GM21390 (cell line): ENCODE measurements at regions not wholly inside any gene's neighbourhood (a gene's known extent, or its start where the extent isn't known, plus 50 kb on each side); places are given as distances from the start of the nearest gene placed in this dataset.

Experiments
- ATAC-seq: cut with Tn5 transposase; IDR thresholded peaks from one replicate; pipeline ENCODE4 v1.9.1; 2021; ENCODE audit not compliant: unreplicated experiment

GRCh38 chr20:53702617-53703016 lies 109.0 kb upstream of the ZNF217 start:
- ATAC-seq, result no peak

DNA sequence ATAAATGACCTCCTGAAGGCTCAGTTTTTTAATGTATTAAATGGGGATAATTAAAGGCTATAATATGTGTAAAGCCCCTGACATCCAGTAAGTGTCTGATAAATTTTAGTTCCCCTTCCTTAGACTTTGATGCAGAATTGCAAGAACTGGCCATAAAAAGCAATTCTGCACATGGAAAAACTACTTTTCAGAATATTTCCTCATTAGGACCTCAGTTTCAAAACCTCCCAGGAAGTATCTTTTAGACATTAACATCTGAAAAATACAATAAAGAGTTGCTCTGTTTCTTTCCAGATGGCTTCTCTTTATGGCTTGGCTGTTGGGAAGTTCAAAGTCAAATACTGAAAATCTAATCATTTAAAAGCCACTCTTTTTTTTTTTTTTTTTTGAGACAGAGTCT lies 106.3 kb upstream of the ZNF217 start:
- ATAC-seq, result no peak

DNA sequence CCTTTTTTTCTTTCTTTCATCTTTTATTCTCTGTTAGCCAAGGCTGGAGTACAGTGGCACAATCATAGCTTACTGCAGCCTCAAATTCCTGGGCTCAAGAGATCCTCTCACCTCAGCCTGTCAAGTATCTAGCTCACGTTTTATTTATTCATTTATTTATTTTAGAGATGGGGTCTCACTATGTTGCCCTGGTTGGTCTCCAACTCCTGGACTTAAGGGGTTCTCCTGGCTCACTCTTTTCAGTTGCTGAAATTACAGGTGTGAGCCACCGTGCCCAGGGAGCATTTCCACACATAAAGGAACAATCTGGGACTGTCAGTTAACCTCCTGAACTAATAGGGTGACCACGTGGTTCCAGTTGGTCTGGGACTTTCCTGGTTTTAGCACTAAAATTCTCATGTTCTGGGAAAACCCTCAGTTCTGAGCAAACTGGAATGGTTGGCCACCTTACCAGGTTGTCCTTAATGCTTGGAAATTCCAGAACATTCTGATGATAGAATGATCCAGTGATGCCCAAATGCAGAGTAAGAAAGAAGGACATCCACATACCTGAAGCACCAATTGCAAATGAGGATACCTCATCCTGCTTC lies 105.5 kb upstream of the ZNF217 start:
- ATAC-seq, result no peak

GRCh38 chr20:53698371-53698978 lies 104.8 kb upstream of the ZNF217 start:
- ATAC-seq, result no peak

DNA sequence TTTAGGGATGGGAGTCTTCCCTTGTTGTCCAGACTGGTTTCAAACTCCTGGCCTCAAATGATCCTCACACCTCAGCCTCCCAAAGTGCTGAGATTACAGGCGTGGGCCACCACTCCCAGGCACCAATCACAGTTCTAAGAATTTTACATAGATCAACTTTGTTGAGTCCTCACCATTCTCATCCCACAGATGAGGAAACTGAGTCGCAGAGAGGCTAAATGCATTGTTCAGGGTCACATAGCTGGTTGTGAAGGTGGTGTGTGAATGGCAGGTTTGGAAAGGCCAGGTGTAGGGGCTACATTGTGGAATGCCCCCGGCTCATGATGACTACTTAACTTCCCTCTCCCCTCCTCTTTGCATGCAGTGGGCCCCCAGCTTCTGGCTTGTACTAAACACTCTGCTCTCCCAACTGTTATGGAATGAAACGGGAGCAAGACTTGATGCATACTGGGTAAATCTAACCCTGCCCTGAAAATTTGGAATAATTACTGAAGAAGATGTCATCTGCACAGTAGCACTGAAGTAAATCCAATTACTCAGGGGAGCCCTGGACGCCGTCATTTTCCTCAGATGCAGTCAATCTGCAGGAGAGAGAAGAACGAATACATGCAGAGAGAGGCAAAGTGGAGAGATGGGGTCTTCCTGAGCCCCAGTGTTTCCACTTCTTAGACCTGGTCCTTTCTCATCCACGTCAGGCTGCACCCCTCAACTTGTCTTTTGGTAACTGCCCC lies 102.3 kb upstream of the ZNF217 start:
- no peak for ATAC-seq

DNA sequence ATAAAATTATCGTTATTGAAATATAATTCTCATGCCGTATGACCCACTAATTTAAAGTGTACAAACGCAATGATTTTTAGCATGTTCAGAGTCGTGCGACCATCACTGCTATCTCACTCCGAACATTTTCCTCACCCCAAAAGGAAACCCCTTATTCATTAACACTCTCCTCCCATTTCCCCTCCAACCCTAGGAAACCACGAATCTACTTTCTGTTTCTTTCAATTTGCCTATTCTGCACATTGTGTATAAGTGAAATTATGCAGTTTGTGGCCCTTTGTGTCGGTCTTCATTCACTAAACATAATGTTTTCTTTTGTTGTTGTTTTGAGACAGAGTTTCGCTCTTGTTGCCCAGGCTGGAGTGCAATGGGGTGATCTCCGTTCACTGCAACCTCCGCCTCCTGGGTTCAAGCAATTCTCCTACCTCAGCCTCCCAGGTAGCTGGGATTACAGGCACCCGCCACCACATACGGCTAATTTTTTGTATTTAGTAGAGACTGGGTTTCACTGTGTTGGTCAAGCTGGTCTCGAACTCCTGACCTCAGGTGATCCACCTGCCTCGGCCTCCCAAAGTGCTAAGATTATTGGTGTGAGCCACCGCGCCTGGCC lies 99.7 kb upstream of the ZNF217 start:
- ATAC-seq, result peak; percentile 51

DNA sequence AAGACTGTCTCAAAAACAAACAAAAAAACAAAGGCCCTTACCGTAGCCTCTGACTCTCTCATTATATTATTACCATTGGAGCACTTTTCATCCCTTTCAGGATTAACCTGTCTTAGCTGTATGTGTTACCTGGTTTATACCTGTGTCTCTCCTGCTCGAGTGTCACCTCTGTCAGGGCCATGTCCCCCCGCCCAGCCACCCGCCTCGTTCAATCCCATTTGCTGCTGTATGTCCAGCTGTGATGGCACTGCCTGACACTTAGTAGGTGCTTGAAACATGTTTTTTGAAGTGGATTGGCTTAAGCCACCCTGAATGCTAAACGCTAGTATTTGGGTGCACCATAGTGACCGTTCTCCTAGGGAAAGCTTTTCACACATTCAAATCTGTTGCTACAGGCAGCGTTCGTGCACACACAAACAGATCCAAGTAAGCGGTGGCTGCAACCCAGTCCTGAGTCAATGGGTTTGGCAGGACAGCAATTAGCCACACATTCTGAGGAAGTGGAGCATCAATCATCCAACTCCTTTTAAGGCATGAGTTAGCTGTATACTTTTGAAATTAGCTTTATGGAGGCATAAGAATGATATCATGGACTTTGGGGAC lies 98.9 kb upstream of the ZNF217 start:
- ATAC-seq, result no peak

DNA sequence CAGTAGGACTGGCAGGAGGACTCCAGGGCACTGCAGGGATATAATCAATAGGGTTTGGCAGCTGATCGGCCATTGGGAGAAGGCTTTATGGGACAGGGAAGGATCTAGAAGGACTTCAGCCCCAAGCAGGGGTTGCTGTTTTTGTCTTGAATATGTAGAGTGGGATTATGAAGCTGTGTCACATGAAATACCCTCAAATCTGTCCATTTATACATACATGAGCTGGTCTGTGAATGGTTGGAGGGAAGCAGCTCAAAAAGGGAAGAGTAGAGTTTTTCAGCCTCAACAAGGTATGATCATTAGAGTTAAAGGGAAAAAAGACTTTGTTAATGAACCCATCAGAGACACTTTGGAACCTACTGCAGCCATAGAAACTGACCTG lies 98.2 kb upstream of the ZNF217 start:
- no peak for ATAC-seq

- ATAC-seq, result no peak
These were observed 97.6 kb upstream of the ZNF217 start for GRCh38 chr20:53691060-53691810.

- ATAC-seq, result no peak
These were observed 94.4 kb upstream of the ZNF217 start for GRCh38 chr20:53688085-53688484.

- no peak for ATAC-seq
These were observed 91.5 kb upstream of the ZNF217 start for GRCh38 chr20:53685070-53685595.

DNA sequence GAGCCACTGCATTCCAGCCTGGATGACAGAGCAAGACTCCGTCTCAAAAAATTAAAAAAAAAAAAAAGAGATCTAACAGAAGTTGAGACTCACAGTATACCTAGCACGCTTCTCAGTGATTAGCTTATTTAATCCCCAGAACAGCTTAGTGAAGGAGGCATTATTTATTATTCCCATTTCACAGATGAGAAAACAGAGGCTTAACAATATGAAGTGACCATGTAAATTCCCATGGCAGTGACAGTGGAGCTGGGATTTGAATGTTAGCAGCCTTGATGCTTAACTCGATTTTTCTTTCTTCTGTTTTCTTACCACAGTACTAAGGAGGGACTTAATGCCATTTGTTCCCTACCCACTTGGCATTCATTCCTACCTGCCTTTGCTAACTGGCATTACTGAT lies 89.9 kb upstream of the ZNF217 start:
- no peak for ATAC-seq

- ATAC-seq, result no peak
These were observed 87.9 kb upstream of the ZNF217 start for GRCh38 chr20:53681352-53682212.

GRCh38 chr20:53679597-53680309 lies 86.1 kb upstream of the ZNF217 start:
- no peak for ATAC-seq

DNA sequence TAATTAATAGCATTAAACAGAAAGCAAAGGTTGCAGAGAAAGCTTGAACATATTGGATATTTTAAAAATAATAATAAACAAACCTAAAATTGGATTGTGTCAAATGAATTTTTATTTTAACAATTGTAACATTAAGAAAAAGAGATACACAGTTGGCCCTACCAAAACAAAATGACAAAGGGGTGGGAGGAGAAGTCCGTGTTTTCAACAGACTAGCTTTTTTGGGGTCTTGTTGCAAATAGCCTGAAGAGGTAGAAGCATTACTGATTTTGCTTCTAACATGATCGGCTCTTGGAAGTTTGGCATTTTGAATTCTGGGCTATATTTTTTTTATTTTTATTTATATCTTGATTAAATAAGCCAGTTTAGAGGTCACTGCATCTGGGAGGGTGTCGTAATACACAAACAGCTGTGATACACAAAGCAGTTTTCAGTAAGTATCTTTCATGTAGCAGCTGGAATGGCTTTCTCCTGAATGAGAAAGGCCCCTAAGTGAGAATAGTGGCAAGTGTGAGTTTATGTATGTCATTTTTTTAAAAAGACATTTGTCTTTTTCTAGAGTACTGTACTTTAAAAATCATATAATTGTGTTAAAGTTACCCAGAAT lies 85.5 kb upstream of the ZNF217 start:
- no peak for ATAC-seq

GRCh38 chr20:53678315-53678989 lies 84.8 kb upstream of the ZNF217 start:
- ATAC-seq, result no peak

DNA sequence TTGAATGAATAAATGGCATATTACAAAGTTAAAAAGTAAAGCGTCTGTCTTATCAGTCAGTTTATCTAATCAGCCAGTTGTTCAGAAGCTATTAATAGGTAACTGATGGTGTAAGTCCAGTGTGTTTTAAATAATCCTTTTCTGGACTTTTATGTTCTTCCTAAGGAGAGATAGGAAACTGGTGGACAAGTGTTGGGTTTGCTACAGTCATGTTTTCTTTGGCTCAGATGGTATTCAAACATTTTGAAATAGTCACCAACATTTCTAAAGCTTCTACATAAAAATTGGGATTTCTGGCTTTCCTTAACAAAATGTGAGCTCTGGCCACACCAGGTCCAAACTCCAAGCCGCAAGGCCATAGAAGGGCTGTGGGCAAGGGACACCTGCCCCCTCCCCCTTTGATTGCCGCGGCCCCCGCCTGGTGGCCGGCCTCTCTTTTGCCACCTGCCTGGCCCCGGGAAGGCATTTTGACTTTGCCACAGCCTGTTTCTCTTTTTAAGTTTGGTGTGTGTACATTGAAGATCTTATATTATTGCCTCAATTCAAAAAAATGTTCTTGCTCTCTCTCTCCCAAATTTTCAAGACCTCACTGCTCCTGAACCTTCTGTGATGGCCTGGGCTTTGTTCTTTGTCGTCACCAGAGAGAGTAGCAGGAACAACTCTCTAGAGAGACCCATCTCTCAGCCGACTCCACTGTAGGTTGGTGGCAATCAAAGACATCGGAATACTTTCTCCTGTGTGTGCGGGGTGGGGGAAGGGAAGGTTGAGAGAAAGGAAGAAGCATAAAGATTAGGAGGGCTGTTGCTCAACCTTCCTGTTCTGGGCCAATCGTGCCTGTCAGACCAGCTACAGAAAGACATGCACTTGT lies 84.0 kb upstream of the ZNF217 start:
- no peak for ATAC-seq
